ENCODE measurements at regions not wholly inside any gene's neighbourhood (a gene's known extent, or its start where the extent isn't known, plus 50 kb on each side); places are given as distances from the start of the nearest gene placed in this dataset.
"Not testable (repeated sequence)": the region's sequence is repeated elsewhere in the genome, so short reads cannot be mapped to it uniquely, and the experiment has no call there.

DNA sequence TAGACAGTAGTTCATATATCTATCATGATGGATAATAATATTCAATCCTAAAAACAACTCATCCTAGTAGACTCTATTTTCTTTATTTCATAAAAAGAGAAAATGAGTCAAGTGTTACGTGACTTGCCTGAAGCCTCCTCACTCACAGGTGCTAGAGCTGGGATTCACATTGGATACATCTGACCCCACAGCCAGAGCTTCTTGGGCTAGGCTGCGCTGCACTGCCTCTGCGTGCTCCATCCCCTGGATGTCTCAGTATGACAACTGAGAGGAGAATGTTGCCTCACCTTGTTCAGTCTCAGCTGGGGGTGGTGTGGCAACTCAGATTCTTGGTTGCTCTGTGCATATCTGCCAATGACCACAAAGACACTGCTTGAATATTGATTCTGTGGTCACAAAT, 286.6 kb downstream of the LIG4 start:
- in situ Hi-C loops (cut with MboI; ENCODE audit: low sequenced_read_pairs): no loop called here

DNA sequence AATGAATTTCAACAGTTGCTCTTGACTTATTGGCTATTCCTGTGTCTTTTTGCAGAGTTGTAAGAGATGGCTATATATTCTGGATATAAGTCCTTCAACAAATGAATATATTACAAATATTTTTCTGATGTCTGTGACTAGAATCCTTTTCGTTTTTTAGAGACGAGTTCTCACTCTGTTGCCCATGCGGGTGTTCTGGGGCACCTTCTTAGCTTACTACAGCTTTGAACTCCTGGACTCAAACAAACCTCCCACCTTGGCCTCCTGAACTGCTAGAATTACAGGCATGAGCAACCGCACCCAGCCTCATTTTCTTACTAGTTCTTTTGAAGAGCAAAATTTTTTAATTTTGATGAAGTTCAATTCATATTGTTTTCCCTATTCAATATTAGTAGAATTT, 287.8 kb downstream of the LIG4 start:
- in situ Hi-C loops (cut with MboI; ENCODE audit: low sequenced_read_pairs): no loop called here

DNA sequence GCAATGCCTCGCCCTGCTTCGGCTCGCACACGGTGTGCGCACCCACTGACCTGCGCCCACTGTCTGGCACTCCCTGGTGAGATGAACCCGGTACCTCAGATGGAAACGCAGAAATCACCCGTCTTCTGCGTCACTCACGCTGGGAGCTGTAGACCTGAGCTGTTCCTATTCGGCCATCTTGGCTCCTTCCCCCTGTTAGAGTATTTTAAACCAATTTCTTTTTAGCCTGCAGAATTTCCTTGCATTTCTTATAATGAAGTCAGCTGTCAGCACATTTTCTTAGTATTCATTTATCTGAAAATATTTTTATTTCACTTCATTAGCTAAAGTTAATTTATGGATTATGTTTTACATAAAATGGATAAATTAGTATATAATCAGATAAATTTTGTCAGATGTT, 288.8 kb downstream of the LIG4 start:
- in situ Hi-C loops (cut with MboI; ENCODE audit: low sequenced_read_pairs): not testable (repeated sequence)

DNA sequence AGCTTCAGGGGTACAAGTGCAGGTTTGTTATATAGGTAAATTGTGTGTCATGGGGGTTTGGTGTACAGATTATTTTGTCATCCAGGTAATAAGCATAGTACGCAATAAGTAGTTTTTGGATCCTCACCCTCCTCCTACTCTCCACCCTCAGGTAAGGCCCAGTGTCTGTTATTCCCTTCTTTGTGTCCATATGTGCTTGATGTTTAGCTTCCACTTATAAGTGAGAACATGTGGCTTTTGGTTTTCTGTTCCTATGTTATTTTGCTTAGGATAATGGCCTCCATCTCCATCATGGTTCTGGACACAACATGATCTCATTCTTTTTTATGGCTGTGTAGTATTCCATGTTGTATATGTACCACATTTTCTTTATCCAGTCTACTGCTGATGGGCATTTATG, 298.4 kb downstream of the LIG4 start:
- in situ Hi-C loops (cut with MboI; ENCODE audit: low sequenced_read_pairs): not testable (repeated sequence)

DNA sequence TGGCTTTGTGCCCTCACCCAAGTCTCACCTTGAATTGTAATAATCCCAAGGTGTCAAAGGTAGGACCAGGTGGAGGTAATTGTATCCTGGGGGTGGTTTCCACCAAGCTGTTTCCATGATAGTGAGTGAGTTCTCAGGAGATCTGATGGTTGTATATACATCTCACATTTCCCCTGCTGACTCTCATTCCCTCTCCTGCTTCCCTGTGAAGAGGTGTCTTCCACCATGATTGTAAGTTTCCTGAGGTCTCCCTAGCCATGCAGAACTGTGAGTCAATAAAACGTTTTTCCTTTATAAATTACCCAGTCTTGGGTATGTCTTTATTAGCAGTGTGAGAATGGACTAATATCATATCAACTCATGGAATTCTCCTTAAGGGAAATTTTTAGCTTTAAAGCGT, 302.6 kb downstream of the LIG4 start:
- in situ Hi-C loops (cut with MboI; ENCODE audit: low sequenced_read_pairs): no loop called here

DNA sequence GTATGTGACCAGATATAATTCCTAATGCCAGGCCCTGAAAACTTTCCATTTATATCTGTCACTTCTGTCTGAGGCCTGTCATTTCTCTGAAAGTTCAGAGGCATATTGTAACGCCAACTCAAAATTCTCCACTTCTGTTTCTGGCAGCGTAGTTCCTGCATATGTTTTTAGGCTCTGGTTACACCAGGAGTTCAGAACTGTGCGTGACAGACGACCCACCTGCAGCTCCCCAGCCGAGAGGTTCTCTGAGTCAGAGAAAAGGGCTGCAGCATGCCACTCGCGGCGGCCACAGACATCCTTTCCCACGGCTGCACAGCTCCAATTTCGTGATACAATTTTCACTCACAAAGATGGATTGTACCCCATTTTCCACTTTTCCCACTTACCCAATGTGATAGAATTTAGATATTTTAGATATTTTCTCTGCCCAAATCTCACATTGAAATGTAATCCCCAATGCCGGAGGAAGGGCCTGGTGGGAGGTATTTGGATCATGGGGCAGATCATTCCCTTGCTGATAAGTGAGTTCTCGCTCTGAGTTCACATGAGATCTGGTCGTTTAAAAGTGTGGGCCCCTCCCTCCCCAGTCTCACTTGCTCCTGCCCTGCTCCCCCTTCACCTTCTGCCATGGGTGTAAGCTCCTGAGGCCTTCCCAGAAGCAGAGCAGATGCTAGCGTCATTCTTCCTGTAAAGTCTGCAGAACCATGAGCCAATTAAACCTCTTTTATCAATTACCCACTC, 308.1 kb downstream of the LIG4 start:
- in situ Hi-C loops (cut with MboI; ENCODE audit: low sequenced_read_pairs): no loop called here

DNA sequence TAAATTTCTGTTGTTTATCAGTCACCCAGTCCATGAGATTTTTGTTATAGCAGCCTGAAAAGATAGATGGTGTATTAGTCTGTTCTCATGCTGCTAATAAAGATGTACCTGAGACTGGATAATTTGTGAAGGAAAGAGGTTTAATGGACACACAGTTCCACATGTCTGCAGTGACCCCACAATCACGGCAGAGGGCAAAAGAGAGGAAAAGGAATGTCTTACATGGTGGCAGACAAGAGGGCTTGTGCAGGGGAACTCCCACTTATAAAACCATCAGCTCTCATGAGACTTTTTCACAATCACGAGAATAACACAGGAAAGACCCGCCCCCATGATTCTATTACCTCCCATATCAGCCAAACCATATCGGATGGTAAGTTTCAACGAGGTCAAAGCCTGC, 309.2 kb downstream of the LIG4 start:
- in situ Hi-C loops (cut with MboI; ENCODE audit: low sequenced_read_pairs): no loop called here

DNA sequence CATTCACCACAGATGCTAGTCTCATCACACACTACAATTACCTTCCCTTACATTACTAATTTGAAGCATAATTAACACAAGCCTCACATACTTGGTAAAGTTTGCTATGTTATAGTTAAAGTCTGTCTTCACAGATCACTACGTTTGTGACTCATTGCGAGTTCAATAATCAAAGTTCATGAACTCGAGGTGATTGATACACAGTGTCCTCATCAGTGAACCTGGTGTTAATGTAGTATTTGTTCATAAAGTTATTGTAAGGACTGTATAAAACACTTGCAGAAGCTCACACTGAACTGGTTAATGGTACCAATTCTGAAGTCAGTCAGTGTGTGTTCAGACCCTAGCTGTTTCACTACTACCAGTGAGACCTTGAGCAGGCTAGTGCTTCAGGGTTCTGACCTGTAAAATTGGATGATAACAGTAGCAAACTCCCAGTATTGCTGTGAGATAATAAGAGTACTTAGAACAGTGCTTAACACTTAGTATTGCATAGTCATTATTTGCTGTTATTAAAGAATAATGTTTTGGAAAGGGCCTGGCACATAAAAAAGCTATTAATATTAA, 313.3 kb downstream of the LIG4 start:
- in situ Hi-C loops (cut with MboI; ENCODE audit: low sequenced_read_pairs): no loop called here

DNA sequence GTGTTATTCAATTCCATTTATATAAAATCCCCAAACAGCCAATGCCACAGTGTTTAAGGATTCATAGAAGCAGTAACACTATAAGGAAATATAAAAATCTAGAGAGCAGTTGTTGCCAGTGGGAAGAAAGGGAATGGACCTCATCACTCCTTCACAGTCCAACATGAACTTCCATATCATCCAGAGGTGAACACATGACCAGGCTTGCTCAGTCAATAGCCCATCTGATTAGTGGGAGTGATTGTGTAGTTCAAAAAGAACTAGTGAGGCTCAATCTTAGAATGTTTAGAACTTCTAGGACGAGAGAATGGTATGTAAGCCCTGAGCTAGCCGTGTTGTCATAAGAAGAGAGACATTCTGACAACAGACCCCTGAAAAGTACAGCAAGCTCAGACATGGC, 314.1 kb downstream of the LIG4 start:
- in situ Hi-C loops (cut with MboI; ENCODE audit: low sequenced_read_pairs): no loop called here

DNA sequence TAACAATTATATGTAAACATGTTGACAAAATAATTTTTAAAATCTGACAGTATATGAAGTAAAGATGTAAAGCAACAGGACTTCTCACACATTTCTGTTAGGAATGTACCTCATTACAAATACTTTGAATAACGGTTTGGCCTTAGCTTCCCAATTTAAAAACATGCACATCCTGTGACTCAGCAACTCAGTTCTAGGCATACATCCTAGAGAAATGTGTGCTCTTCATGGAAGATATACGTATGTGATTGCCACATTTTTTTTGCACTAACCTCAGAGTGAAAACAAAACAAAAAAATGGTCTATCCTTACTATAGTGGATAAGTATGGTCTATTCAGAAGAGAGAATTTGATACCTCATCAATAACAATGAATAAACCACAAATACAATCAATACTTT, 314.6 kb downstream of the LIG4 start:
- in situ Hi-C loops (cut with MboI; ENCODE audit: low sequenced_read_pairs): no loop called here

DNA sequence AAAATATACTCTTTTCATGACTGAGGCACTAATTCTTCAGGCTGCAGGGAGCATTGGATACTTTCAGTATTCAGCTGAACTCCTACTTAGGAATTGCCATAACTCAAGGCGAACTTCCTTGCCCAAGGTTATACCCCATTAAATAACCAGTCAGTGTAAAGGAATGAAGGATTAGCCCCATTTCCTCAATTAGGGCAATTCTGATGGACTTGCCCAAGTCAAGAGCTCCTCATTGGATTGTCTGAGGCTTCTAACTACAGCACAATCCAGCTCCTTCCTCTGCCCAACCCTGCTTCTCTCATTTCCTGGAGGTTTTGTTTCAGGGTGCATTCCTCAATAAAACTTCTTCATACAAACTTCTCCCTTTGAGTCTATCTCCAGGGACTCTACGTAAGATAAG, 329.2 kb downstream of the LIG4 start:
- in situ Hi-C loops (cut with MboI; ENCODE audit: low sequenced_read_pairs): no loop called here

DNA sequence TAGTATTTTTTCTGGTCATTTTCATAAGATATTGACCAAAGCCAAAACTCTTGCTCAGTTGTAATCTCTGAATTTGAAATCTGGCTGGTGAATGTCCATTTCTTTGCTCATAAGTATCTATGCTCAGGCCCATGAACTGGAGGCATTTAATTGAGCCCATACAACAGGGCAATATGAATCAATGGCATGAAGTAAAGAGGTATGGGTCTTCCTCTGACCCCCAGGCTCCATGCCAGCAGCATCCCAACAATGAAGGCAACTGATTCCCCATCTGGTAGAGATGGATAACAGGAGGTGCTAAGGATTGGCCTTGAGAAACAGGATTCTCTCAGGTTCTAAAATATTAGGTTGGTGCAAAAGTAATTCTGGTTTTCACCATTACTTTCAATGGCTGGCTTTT, 330.8 kb downstream of the LIG4 start:
- in situ Hi-C loops (cut with MboI; ENCODE audit: low sequenced_read_pairs): no loop called here

DNA sequence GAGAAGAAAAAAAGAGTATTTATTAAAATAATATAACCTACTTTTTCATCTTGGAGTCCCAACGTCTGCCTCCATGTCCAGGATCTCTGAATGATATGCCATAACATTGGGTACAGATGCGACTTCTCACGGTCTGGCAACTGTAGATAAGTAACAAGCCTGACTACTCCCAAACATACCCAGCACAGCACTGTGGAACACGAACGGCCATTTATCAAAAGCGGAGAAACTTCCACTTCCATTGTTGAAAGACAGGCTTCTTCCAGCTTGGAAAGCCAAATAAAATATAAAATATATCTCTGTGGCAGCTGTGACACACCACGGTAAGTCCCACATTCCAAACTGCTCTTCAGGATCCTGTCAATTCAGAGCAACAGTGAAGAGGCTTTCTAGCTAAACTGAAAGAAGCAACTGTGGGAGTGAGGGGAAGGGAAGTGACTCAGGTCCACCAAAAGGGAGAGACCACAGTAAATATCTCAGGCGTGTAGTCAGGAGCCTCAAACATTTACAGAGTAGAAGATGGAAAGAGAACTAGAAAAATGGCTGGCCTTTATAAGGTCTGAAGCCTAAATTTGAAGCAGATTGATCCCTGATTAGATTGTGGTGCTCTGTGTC, 331.7 kb downstream of the LIG4 start:
- in situ Hi-C loops (cut with MboI; ENCODE audit: low sequenced_read_pairs): no loop called here

DNA sequence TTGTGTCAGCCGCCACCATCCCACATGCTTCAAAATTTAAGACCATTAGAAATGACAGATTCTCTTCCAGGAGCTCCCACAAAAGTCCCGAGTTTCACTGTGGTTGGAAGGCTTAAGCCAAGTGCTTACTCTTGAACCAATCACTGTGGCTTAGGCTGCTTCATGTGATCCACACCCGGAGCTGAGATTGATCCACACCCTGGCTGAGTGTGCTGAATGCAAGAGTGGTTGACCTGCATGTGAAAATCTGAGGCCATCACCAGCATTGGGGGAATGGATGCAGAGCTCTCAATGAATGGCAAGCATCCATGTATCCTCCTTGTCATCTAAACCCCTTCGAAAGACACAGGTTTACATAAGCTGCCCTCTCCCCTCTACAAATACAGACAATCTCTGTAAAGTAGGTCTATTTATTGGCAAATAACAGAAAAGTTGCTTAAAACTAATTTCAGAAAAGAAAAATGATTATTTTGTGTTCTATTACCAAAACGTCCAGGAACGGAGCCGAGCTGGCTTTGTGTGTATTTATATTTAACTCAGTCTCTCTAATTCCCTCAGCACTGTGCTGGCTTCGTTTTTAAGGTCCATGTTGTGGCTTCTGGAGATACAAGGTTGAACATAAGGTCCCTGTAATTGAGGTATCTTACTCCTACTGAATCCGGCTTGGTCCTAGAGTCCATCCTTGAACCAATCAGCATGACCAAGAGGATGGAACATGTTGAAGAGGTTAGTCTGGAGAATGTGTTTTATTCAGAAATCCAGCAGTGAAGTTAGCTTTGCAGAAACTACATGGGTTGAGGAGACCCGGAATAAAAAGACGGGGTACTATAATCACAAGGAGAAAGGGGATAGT, 332.4 kb downstream of the LIG4 start:
- in situ Hi-C loops (cut with MboI; ENCODE audit: low sequenced_read_pairs): no loop called here

DNA sequence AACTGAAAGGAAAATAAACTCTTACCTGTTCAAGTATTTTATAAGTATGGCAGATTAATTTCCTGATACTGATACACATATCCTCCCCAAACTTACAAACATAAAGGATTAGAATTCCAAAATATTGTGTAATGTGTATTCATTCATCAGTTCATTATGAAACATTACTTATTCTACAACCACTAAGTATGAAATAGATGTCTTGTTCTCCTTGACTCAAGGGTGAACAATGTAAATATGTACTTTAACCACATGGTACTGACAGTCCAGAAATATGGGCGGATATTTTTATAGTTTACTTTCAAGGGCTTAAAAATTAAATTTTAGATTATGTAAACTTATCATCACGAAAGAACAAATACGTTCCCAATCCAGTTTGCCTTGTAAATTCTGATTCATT, 334.0 kb downstream of the LIG4 start:
- in situ Hi-C loops (cut with MboI; ENCODE audit: low sequenced_read_pairs): no loop called here

DNA sequence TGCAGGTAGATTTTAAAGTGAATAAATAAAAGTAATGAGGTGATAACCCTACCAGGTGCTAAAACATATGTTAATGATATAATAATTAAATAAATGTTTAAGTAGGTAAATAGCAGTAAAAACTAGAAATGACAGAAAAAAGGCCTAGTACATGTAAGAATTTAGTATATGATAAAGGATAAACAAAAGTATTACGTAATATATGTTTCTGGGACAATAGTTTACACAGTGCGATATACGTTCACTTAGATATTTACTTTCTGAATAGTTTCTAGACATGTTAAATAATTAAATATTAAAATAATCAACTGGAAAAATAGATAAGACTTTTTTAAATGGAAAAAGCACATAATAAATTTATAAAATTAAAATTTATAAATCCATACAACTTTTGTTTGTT, 340.9 kb downstream of the LIG4 start:
- in situ Hi-C loops (cut with MboI; ENCODE audit: low sequenced_read_pairs): no loop called here

DNA sequence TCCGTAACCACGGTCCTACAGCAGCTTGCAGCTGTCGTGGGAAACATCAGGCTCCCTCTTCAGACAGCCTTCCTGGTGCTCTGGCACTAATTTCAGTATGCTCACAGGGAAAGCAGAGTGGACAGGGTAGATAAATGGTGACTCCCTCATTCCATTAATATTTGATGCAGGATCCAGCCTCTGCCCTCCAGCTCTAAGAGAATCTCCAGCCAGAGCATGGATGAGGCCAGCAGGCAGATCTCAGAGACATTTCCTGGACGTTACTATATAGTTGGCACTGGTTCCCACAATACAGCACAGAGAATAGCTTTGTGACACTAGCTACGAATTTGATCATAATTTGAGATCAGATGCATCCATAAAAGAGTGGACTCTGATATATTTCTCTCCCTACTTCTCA, 341.4 kb downstream of the LIG4 start:
- in situ Hi-C loops (cut with MboI; ENCODE audit: low sequenced_read_pairs): no loop called here

DNA sequence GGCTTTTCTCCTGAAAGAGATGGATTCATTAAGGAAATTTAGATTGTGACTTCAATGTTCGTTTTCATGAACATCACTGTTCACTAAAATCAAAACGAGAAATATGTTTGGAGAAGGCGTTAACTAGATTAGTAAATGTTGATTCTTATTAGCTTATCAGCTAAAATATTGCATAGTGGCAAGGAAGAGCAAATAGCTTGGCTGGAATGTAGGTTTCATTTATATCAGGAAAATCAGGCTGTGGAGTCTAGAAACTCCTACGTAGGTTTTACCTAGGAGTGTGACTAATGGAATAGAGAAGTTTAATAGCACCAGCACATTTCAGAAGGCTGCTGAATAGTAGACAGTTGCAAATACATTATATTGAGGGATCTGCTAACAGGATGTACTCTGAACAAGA, 344.9 kb downstream of the LIG4 start:
- in situ Hi-C loops (cut with MboI; ENCODE audit: low sequenced_read_pairs): no loop called here

DNA sequence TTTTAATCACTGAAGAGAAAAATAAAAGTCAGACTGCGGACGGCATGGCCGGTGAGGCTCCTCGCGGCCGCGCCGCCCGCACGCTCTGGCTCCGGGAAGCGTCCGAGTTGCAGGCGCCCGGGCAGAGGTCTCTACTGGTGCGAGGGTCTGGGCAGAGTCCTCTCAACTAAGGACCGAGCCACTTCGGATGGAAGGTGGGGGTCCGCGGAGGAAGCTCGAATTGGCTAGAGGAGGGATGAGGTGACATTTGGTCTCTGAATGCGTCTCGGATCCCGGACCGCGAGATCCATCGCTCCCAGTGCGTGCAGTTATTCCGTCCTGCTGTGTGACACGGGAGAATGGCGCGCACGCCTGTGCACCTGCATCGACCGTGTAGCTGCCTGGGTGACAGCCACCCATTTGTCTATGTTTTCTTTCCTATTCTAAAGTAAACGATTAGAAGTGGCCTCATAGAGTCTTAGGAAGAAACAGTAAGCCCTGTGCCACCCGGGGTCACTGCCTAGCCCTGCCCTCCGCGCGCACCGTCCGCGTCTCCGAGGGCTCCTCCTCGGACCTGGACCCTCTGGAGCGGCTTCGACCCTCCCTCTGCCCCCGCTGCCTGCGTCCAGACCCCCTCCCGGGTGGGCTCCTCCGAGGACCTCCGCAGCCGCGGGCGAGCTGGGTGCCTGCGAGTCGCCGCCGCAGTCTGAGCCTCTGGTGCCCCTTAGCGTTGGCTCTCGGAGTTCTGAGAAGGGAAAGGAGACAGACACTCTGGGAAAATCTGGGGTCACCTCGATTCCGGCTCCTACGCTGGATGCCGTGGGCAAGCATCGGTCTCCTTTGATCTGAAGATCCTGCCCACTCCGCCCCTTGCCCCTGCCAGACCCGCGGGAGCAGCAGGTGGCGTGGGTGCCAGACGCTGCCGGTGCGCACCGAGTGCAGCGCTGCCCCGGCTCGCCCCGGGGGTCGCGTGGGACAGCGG, 347.4 kb downstream of the LIG4 start:
- in situ Hi-C loops (cut with MboI; ENCODE audit: low sequenced_read_pairs): no loop called here

DNA sequence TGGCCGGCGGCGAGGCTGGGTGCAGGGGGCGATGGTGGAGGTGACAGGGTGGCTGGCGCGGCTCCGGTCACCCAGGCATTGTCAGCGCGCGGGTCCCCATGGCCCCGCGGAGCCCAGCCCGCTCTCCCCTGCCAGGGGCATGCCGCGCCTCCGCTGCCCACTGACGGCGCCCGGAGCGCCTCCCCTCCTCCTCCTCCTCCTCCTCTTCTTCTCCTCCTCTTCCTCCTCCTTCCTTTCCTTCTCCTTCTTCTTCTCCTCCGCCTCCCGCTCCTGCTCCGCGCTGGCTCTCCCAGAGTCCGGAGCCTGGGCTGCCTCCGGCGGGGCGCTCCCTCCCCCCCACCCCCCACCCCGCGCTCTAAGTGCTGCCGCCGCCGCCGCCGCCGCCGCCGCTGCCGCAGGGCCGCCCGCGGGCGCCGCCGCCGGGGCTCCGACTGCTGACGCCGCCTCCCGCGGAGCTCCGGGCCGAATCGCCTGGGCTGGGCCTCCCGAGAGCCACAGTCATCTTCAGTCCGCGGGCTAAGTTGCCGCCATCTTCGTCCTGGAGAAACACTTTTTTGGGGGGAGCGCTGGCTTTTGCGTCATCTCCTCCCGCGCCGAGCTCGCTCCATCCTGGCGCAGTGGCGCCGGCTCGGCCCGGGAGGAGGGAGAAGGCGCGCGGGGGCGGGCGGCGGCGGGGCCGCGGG, 348.3 kb downstream of the LIG4 start:
- in situ Hi-C loops (cut with MboI; ENCODE audit: low sequenced_read_pairs): no loop called here

All from HL-60/S4 (cell line).